Endothelial cell of umbilical vein (primary cell): ENCODE measurements at regions not wholly inside any gene's neighbourhood (a gene's known extent, or its start where the extent isn't known, plus 50 kb on each side); places are given as distances from the start of the nearest gene placed in this dataset.

ENCODE experiments used
- CTCF ChIP-seq, 2 donors: IDR thresholded peaks; 1 replicate in 1 of 2; 2 replicates in 1 of 2; pipeline ENCODE4 v1.5.1; 2011; ENCODE audit warnings: low read length in 2 of 2, mild to moderate bottlenecking in 2 of 2, moderate library complexity in 2 of 2, control low read depth in 1 of 2, inconsistent platforms in 1 of 2, low read depth in 1 of 2; ENCODE audit not compliant: insufficient read depth in 1 of 2; ENCODE audit errors: extremely low read depth in 1 of 2
- EZH2 ChIP-seq: IDR thresholded peaks from 2 replicates; pipeline ENCODE4 v1.6.1; 2012; ENCODE audit warnings: borderline replicate concordance, low read depth, mild to moderate bottlenecking, moderate library complexity, low read length, inconsistent platforms; ENCODE audit not compliant: severe bottlenecking
- JUN ChIP-seq: IDR thresholded peaks from 2 replicates; pipeline ENCODE4 v1.6.1; 2011; ENCODE audit warnings: borderline replicate concordance, low read depth; ENCODE audit not compliant: insufficient read length, insufficient read depth
- POLR2A ChIP-seq: IDR thresholded peaks from 2 replicates; pipeline ENCODE4 v1.6.1; 2012; ENCODE audit warnings: low read depth, mild to moderate bottlenecking, control low read depth, low read length
- POLR2AphosphoS5 ChIP-seq: IDR thresholded peaks from 2 replicates; pipeline ENCODE4 v1.6.1; 2012; ENCODE audit warnings: low read depth, mild to moderate bottlenecking, control low read depth, low read length, moderate library complexity; ENCODE audit not compliant: insufficient read depth
- TF ChIP-seq, protein P1 (sequence below): IDR thresholded peaks from 2 replicates; pipeline ENCODE4 v1.6.1; 2011; ENCODE audit not compliant: insufficient read depth, insufficient read length

DNA sequence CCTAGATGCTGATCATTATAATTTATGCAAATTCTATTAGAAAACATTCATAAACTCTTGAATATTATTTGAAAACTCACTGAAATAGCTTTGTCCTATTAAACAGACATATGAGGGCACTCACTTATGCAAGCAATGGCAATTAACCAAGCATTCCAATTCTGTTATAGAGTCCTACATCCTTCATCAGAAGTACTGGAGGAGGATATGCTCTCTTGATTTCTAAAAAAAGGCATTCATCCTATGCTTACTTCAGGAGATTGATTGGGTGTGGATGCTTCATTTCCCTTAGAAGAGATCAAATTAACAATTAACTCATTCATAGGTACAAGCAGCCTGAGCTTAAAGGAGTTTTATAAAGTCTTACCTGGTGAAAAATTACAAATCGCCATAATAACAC lies 1317.2 kb downstream of the PCDH7 start:
- no peak for TF ChIP-seq CTCF (IDR thresholded peaks at IDR 0.05; ENCODE audit: extremely low read depth in 1 of 2, insufficient read depth in 1 of 2, low read depth in 1 of 2, low read length in 2 of 2)
- no peak for TF ChIP-seq POLR2A
- TF ChIP-seq EZH2: no peak
- TF ChIP-seq, protein P1, sequence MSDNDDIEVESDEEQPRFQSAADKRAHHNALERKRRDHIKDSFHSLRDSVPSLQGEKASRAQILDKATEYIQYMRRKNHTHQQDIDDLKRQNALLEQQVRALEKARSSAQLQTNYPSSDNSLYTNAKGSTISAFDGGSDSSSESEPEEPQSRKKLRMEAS: no peak
- TF ChIP-seq POLR2AphosphoS5: no peak
- TF ChIP-seq JUN: no peak
